ENCODE measurements at regions not wholly inside any gene's neighbourhood (a gene's known extent, or its start where the extent isn't known, plus 50 kb on each side); places are given as distances from the start of the nearest gene placed in this dataset.

DNA sequence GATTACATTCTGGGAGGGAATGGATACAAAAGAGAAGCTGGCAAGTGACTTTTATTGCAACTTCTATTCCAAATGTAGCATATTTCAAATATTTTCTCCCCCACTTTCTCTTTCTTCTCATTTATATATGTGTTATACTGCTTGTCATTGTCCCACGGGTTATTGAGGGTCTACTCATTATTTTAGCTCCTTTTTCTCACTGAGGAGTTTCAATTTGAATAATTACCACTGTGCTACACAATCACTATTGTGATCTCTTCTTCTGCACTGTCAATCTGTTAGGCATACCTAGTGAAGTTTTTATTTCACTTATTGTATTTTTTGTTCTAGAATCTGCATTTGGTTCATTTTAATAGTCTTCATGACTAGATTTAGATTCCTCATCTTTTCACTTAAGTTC, 339.7 kb downstream of the PTPRC start:
- no peaks in the 10 kb centered on the region for H3K9me3 ChIP-seq (replicated peaks; ENCODE audit: low read length)
- no peak overlapping the region for H3K9ac ChIP-seq (ENCODE audit: low read depth, low read length)
- H3K27me3 ChIP-seq (ENCODE audit: control insufficient read depth, insufficient read depth, low read length) = no peaks in the 10 kb centered on the region
- H3K4me3 ChIP-seq (ENCODE audit: low read length) = no peak overlapping the region
- no peaks in the 10 kb centered on the region for H3K36me3 ChIP-seq (ENCODE audit: insufficient read depth, low read length)
- no peak overlapping the region for H3K4me2 ChIP-seq (ENCODE audit: low read length)
- H3K4me1 ChIP-seq (ENCODE audit: control insufficient read depth, insufficient read depth, low read length) = no peaks in the 10 kb centered on the region

DNA sequence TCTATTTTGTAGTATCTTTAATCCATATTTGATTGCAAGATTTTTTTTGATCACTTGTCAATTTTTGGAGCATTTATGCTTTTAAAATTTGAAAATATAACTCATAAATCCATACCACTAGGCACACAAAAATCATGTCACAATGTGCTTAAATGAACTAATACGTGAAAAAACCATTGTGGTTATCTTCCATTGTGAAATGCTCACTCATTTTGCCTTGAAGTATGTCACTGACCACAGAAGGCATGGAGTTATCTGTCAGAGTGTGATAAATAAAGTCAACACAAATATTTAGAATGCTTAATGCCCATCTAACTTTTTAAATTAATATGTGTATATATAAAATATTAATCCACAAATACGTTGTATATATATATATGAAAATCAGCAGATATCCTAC, 347.2 kb downstream of the PTPRC start:
- Histone ChIP-seq H3K4me2 (ENCODE audit: low read length) (no peak overlapping the region), H3K4me1 (ENCODE audit: control insufficient read depth, insufficient read depth, low read length) (no peaks in the 10 kb centered on the region), H3K36me3 (ENCODE audit: insufficient read depth, low read length) (no peaks in the 10 kb centered on the region), H3K4me3 (ENCODE audit: low read length) (no peak overlapping the region), H3K27me3 (ENCODE audit: control insufficient read depth, insufficient read depth, low read length) (no peaks in the 10 kb centered on the region), H3K9ac (ENCODE audit: low read depth, low read length) (no peak overlapping the region), H3K9me3 (replicated peaks; ENCODE audit: low read length) (no peaks in the 10 kb centered on the region)

DNA sequence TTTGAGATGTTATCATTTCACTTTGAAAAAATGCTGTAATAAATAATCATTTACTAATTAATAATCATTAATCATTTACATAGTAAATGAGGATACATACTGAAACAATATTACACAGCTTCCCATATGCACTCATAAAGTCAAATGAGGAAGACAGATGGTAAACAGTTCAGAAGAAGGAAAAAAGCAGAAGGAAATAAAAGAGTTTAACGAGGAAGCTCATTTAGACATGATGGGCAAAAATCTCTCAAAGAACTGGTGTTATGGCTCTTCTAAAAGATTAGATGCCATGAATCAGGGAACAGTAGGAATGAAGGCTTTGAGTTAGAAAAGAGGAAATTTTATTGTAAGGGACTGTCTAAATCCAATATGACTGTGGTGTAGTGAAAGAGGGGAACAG, 347.6 kb downstream of the PTPRC start:
- H3K4me2 ChIP-seq (ENCODE audit: low read length) = no peak overlapping the region
- H3K9ac ChIP-seq (ENCODE audit: low read depth, low read length) = no peak overlapping the region
- H3K27me3 ChIP-seq (ENCODE audit: control insufficient read depth, insufficient read depth, low read length) = no peaks in the 10 kb centered on the region
- H3K4me1 ChIP-seq (ENCODE audit: control insufficient read depth, insufficient read depth, low read length) = no peaks in the 10 kb centered on the region
- no peaks in the 10 kb centered on the region for H3K36me3 ChIP-seq (ENCODE audit: insufficient read depth, low read length)
- H3K4me3 ChIP-seq (ENCODE audit: low read length) = no peak overlapping the region
- no peaks in the 10 kb centered on the region for H3K9me3 ChIP-seq (replicated peaks; ENCODE audit: low read length)

DNA sequence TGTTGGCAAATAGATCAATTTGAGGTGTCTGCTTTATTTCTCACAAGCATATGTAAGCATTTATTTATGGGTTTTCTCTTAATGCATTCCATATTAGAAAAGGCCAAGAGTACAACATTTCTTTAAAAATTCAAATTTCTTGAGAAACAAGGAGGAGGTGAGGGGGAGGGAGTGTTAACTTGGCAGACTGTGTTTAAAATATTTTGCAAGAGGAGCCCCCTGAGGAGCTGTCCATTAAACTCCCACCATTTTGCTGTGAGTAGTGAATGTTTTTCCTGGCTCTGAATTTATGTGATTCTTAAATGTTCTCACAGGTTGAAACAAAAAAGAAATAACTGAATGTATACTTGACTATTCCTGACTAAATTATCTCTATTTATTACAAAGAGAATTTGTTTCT, 363.8 kb downstream of the PTPRC start:
- Histone ChIP-seq H3K9ac (ENCODE audit: low read depth, low read length) (no peak overlapping the region), H3K27me3 (ENCODE audit: control insufficient read depth, insufficient read depth, low read length) (no peaks in the 10 kb centered on the region), H3K9me3 (replicated peaks; ENCODE audit: low read length) (no peaks in the 10 kb centered on the region), H3K36me3 (ENCODE audit: insufficient read depth, low read length) (no peaks in the 10 kb centered on the region), H3K4me3 (ENCODE audit: low read length) (no peak overlapping the region), H3K4me1 (ENCODE audit: control insufficient read depth, insufficient read depth, low read length) (no peaks in the 10 kb centered on the region), H3K4me2 (ENCODE audit: low read length) (no peak overlapping the region)

DNA sequence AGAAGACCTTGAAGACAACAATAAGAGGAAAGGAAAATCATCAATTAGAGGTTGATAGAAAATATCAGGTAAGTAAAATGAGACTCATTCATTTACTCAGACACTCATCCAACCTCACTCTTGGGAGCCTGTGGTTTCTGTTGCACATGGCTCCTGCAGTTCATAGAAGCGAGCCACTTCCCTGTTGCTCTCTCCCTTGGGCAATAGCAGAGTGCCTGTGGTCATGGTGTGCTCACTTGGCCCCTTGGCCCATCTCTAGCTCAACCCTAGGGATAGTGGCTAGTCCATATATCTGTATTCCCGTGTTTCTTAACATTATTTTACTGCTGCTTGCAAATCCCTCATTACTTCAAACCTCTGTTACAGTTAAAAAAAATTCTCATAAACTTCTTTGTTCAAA, 368.6 kb downstream of the PTPRC start:
- Histone ChIP-seq H3K27me3 (ENCODE audit: control insufficient read depth, insufficient read depth, low read length) (no peaks in the 10 kb centered on the region), H3K4me3 (ENCODE audit: low read length) (no peak overlapping the region), H3K36me3 (ENCODE audit: insufficient read depth, low read length) (no peaks in the 10 kb centered on the region), H3K9me3 (replicated peaks; ENCODE audit: low read length) (no peaks in the 10 kb centered on the region), H3K9ac (ENCODE audit: low read depth, low read length) (no peak overlapping the region), H3K4me1 (ENCODE audit: control insufficient read depth, insufficient read depth, low read length) (no peaks in the 10 kb centered on the region), H3K4me2 (ENCODE audit: low read length) (no peak overlapping the region)

DNA sequence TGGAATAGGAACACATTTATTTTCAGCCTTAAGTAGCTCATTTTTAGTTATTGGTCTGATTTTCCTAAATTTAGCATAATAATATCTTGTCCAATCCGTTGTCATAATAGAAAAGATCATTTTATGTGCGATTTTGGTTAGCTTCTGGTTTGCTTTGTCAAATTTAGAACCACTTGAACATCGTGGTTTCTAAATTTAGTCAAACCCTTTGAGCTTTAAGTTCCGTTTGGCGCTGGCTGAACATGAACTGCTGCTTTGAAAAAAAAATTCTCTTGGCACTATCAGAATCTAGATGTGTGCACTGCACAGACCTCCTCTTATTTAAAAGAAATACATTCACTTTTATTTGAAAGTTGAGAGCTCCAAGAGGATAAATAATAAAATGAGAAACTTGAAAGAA, 370.6 kb downstream of the PTPRC start:
- no peak overlapping the region for H3K9ac ChIP-seq (ENCODE audit: low read depth, low read length)

DNA sequence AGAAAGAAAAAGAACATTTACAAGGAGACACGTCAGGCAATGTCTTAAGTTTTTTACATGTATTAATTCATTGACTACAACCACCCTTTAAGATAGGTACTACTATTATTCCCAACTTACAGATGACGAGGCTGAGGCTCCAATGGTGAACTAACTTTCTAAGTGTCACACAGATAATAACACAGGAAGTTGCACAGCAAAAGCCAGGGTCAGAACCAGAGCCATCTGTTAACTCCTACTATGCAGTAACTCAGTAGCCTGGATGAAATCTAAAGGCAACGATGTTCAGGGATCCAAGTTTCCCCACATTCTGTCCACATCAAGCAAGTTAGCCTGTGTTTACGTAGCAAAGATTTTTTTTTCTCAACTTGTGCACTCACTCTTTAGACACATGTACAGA, 371.7 kb downstream of the PTPRC start:
- no peak overlapping the region for H3K4me3 ChIP-seq (ENCODE audit: low read length)
- no peaks in the 10 kb centered on the region for H3K4me1 ChIP-seq (ENCODE audit: control insufficient read depth, insufficient read depth, low read length)
- no peaks in the 10 kb centered on the region for H3K27me3 ChIP-seq (ENCODE audit: control insufficient read depth, insufficient read depth, low read length)
- H3K9me3 ChIP-seq (replicated peaks; ENCODE audit: low read length) = no peaks in the 10 kb centered on the region
- no peaks in the 10 kb centered on the region for H3K36me3 ChIP-seq (ENCODE audit: insufficient read depth, low read length)
- no peak overlapping the region for H3K9ac ChIP-seq (ENCODE audit: low read depth, low read length)
- H3K4me2 ChIP-seq (ENCODE audit: low read length) = no peak overlapping the region

More for the DNA sequence above, 370.6 kb downstream of the PTPRC start:
- Histone ChIP-seq H3K36me3 (ENCODE audit: insufficient read depth, low read length) (no peaks in the 10 kb centered on the region), H3K4me3 (ENCODE audit: low read length) (no peak overlapping the region), H3K4me1 (ENCODE audit: control insufficient read depth, insufficient read depth, low read length) (no peaks in the 10 kb centered on the region), H3K9me3 (replicated peaks; ENCODE audit: low read length) (no peaks in the 10 kb centered on the region), H3K27me3 (ENCODE audit: control insufficient read depth, insufficient read depth, low read length) (no peaks in the 10 kb centered on the region), H3K4me2 (ENCODE audit: low read length) (no peak overlapping the region)

DNA sequence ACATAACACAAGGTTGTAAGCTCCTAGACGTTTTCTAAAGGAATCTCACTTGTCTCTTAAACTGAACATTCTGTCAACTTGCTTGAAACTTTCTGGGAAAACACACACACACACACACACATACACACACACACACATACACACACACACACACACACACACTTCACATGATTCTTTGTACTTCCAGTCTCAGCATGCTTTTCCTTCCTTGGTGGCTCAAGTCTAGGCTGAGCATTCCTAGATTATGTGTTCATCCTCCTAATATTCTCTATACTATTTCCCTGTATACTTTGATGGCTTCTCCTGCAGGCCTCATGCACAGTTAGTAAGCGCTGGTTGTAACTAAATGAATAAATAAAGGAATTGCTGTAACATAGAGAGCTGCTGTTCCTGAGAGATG, 372.1 kb downstream of the PTPRC start:
- no peak overlapping the region for H3K4me2 ChIP-seq (ENCODE audit: low read length)
- no peaks in the 10 kb centered on the region for H3K4me1 ChIP-seq (ENCODE audit: control insufficient read depth, insufficient read depth, low read length)
- H3K4me3 ChIP-seq (ENCODE audit: low read length) = no peak overlapping the region
- H3K9ac ChIP-seq (ENCODE audit: low read depth, low read length) = no peak overlapping the region
- H3K9me3 ChIP-seq (replicated peaks; ENCODE audit: low read length) = no peaks in the 10 kb centered on the region
- no peaks in the 10 kb centered on the region for H3K27me3 ChIP-seq (ENCODE audit: control insufficient read depth, insufficient read depth, low read length)
- no peaks in the 10 kb centered on the region for H3K36me3 ChIP-seq (ENCODE audit: insufficient read depth, low read length)

DNA sequence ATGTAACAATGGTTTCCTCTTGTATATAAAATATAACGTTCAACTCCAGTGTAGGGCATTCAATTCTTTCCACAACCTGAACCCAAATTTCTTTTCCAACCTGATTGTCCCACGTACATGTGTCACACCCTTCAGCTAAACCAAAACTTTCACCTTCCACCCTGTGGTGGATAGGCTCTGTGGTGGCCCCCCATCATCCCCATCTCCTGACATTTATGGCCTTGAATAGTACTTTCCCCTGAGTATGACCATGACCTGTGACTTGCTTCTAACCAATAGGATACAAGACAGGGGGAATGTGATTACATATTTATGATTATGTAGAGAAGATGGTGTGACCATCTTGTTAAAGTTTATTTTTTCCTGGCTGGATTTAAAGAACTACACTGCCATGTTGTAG, 377.0 kb downstream of the PTPRC start:
- Histone ChIP-seq H3K4me1 (ENCODE audit: control insufficient read depth, insufficient read depth, low read length) (no peaks in the 10 kb centered on the region), H3K4me3 (ENCODE audit: low read length) (no peak overlapping the region), H3K27me3 (ENCODE audit: control insufficient read depth, insufficient read depth, low read length) (no peaks in the 10 kb centered on the region), H3K9ac (ENCODE audit: low read depth, low read length) (no peak overlapping the region), H3K9me3 (replicated peaks; ENCODE audit: low read length) (no peaks in the 10 kb centered on the region), H3K36me3 (ENCODE audit: insufficient read depth, low read length) (no peaks in the 10 kb centered on the region), H3K4me2 (ENCODE audit: low read length) (no peak overlapping the region)

DNA sequence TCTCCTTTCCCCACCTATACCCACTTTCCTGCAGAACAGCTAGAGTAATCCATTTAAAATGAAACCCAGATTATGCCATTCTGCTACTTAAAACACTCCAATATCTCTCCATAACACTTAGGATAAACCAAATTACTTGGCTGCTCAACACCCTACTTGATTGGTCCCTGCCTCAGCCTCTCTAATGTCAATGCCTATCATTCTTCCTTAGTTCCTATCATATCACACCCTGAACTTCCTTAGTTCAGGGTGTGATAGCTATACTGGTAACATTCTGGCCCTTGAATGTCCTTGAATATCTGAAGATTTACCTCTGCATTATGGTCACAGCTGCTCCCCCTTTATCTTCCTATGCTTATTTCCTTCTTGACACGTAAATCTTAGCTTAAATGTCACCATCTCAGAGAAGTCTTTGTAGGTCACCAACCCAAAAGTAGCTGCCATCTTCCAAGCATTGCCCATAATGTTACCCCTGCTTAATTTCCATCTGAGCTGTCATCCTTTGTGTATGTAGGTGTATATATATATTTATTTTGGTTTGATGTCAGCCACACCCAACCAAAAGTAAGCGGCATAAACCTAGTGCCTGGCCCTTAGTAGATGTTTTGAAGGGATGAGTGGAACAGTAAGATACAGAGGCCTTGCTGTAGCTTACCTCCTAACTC, 379.8 kb downstream of the PTPRC start:
- Histone ChIP-seq H3K27me3 (ENCODE audit: control insufficient read depth, insufficient read depth, low read length) (no peaks in the 10 kb centered on the region), H3K36me3 (ENCODE audit: insufficient read depth, low read length) (no peaks in the 10 kb centered on the region), H3K9me3 (replicated peaks; ENCODE audit: low read length) (no peaks in the 10 kb centered on the region), H3K4me3 (ENCODE audit: low read length) (no peak overlapping the region), H3K4me2 (ENCODE audit: low read length) (no peak overlapping the region), H3K9ac (ENCODE audit: low read depth, low read length) (no peak overlapping the region), H3K4me1 (ENCODE audit: control insufficient read depth, insufficient read depth, low read length) (no peaks in the 10 kb centered on the region)

DNA sequence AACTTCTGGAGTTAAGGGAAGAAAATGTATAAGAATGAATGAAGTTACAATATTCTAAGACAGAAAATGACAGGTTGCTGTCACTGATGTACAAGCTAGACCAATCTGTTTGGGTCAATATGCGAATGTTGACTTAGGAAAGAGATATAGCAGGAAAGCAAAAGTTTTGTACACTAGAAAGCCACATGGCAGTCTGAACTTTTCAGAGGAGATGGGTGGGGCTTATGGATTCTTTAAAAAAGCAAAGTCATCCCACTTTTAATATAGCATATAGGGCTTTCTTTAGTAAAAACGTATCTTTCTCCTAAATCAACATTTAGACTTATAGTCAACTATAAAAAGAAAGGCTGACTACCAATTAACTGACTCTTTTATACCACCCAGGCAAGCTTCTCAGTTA, 381.2 kb downstream of the PTPRC start:
- no peak overlapping the region for H3K4me3 ChIP-seq (ENCODE audit: low read length)
- H3K4me2 ChIP-seq (ENCODE audit: low read length) = no peak overlapping the region
- H3K9ac ChIP-seq (ENCODE audit: low read depth, low read length) = no peak overlapping the region
- no peaks in the 10 kb centered on the region for H3K27me3 ChIP-seq (ENCODE audit: control insufficient read depth, insufficient read depth, low read length)
- no peaks in the 10 kb centered on the region for H3K9me3 ChIP-seq (replicated peaks; ENCODE audit: low read length)
- H3K36me3 ChIP-seq (ENCODE audit: insufficient read depth, low read length) = no peaks in the 10 kb centered on the region
- H3K4me1 ChIP-seq (ENCODE audit: control insufficient read depth, insufficient read depth, low read length) = no peaks in the 10 kb centered on the region

DNA sequence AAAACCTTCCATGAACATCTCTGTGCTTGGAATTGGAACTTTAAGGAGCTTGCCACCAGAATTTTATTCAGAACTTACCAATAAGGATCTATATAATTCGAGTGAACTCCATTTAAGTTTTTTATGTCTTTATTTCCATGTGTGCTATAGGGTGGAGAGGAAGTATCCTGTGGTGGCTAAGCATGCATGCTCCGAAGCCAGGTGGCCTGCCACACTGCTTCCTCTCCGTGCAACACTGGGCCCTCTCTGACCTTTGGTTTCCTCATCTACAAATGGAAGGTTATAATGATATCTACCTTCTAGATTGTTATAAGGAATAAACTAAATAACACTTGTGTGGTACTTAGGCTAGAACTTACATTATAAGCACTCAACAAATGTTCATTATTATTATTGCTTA, 382.1 kb downstream of the PTPRC start:
- no peaks in the 10 kb centered on the region for H3K36me3 ChIP-seq (ENCODE audit: insufficient read depth, low read length)
- no peaks in the 10 kb centered on the region for H3K27me3 ChIP-seq (ENCODE audit: control insufficient read depth, insufficient read depth, low read length)
- no peak overlapping the region for H3K4me3 ChIP-seq (ENCODE audit: low read length)
- H3K4me1 ChIP-seq (ENCODE audit: control insufficient read depth, insufficient read depth, low read length) = no peaks in the 10 kb centered on the region
- no peak overlapping the region for H3K4me2 ChIP-seq (ENCODE audit: low read length)
- H3K9me3 ChIP-seq (replicated peaks; ENCODE audit: low read length) = no peaks in the 10 kb centered on the region
- no peak overlapping the region for H3K9ac ChIP-seq (ENCODE audit: low read depth, low read length)

All from skeletal muscle satellite cell (primary cell).